ENCODE measurements at regions not wholly inside any gene's neighbourhood (a gene's known extent, or its start where the extent isn't known, plus 50 kb on each side); places are given as distances from the start of the nearest gene placed in this dataset.

GRCh38 chr7:25727876-25728275 lies 424.1 kb upstream of the NFE2L3 start:
- H3K27me3 ChIP-seq (ENCODE audit: insufficient read depth, low read depth, low read length): no peaks in the 10 kb centered on the region
- H3K9me2 ChIP-seq (ENCODE audit: insufficient read depth, low read length): no peaks in the 10 kb centered on the region
- H3K4me2 ChIP-seq (ENCODE audit: low read length): no peak overlapping the region
- H2AFZ ChIP-seq (ENCODE audit: low read depth, low read length): no peak overlapping the region
- TF ChIP-seq RAD21 (conservative IDR thresholded peaks at IDR 0.05) (no peak), EZH2 (IDR thresholded peaks at IDR 0.05; ENCODE audit: borderline replicate concordance, insufficient read depth, low read length, poor library complexity, severe bottlenecking) (no peak), MXI1 (conservative IDR thresholded peaks at IDR 0.05; ENCODE audit: poor library complexity, severe bottlenecking) (no peak), SMC3 (conservative IDR thresholded peaks at IDR 0.05; ENCODE audit: poor library complexity) (no peak), EP300 (conservative IDR thresholded peaks at IDR 0.05; ENCODE audit: poor library complexity, severe bottlenecking) (no peak), TAF1 (IDR thresholded peaks at IDR 0.05; ENCODE audit: low read depth) (no peak), CTCF (IDR thresholded peaks at IDR 0.05; ENCODE audit: poor library complexity, severe bottlenecking) (no peak), POLR2AphosphoS5 (IDR thresholded peaks at IDR 0.05) (no peak), REST (IDR thresholded peaks at IDR 0.05; ENCODE audit: borderline replicate concordance) (no peak)
- H3K9me3 ChIP-seq (ENCODE audit: low read length): no peaks in the 10 kb centered on the region
- H3K9ac ChIP-seq (ENCODE audit: low read length): no peak overlapping the region
- H3F3A ChIP-seq (ENCODE audit: insufficient read depth, low read length, poor library complexity, severe bottlenecking): no peaks in the 10 kb centered on the region
- no peaks in the 10 kb centered on the region for H3K36me3 ChIP-seq (ENCODE audit: insufficient read depth, low read length)
- no peaks in the 10 kb centered on the region for H4K20me1 ChIP-seq (ENCODE audit: insufficient read depth)
- no peak overlapping the region for H3K4me3 ChIP-seq (ENCODE audit: low read length)
- no peaks in the 10 kb centered on the region for H3K79me2 ChIP-seq (replicated peaks; ENCODE audit: insufficient read depth, low read length)
- H3K27ac ChIP-seq (ENCODE audit: low read length): no peak overlapping the region

- Histone ChIP-seq H3K27me3 (ENCODE audit: insufficient read depth, low read depth, low read length) (no peaks in the 10 kb centered on the region), H4K20me1 (ENCODE audit: insufficient read depth) (no peaks in the 10 kb centered on the region), H3K9ac (ENCODE audit: low read length) (no peak overlapping the region), H3K4me3 (ENCODE audit: low read length) (no peak overlapping the region), H3K9me3 (ENCODE audit: low read length) (no peaks in the 10 kb centered on the region), H3K79me2 (replicated peaks; ENCODE audit: insufficient read depth, low read length) (no peaks in the 10 kb centered on the region), H3K36me3 (ENCODE audit: insufficient read depth, low read length) (no peaks in the 10 kb centered on the region), H3K4me2 (ENCODE audit: low read length) (no peak overlapping the region), H3K27ac (ENCODE audit: low read length) (no peak overlapping the region), H3K9me2 (ENCODE audit: insufficient read depth, low read length) (no peaks in the 10 kb centered on the region), H3F3A (ENCODE audit: insufficient read depth, low read length, poor library complexity, severe bottlenecking) (no peaks in the 10 kb centered on the region), H2AFZ (ENCODE audit: low read depth, low read length) (no peak overlapping the region)
- no peak for TF ChIP-seq MXI1 (conservative IDR thresholded peaks at IDR 0.05; ENCODE audit: poor library complexity, severe bottlenecking)
These were observed 420.7 kb upstream of the NFE2L3 start for GRCh38 chr7:25731068-25731845.

Data from neural cell (in vitro differentiated cells).